Keratinocyte (primary cell): ENCODE measurements at regions not wholly inside any gene's neighbourhood (a gene's known extent, or its start where the extent isn't known, plus 50 kb on each side); places are given as distances from the start of the nearest gene placed in this dataset.

ENCODE experiments used
- DNase-seq: peaks from one replicate; pipeline ENCODE4 v3.0.0-alpha.2; 2011; ENCODE audit warnings: low read depth, missing footprints, low spot score
- FAIRE-seq: peaks from 2 replicates; lab custom pipeline; 2011; peaks lifted over from hg19 to GRCh38; lab: Jason Lieb, UNC
- H2AFZ ChIP-seq: 2 replicates; pipeline ENCODE4 v1.6.0; 2012; ENCODE audit warnings: low read length, control low read depth, inconsistent platforms; ENCODE audit not compliant: control insufficient read depth
- H3K27ac ChIP-seq: 2 replicates; pipeline ENCODE4 v1.5.1; 2011; ENCODE audit warnings: low read length; ENCODE audit not compliant: control insufficient read depth, insufficient read depth
- H3K27me3 ChIP-seq: 3 replicates; pipeline ENCODE4 v1.6.0; 2011; ENCODE audit warnings: low read length; ENCODE audit not compliant: control insufficient read depth, insufficient read depth; ENCODE audit errors: extremely low read depth
- H3K36me3 ChIP-seq, 2 experiments: 2 replicates in 1 of 2; 3 replicates in 1 of 2; pipeline ENCODE4 v1.5.1; 2011; ENCODE audit warnings: low read length in 2 of 2, mild to moderate bottlenecking in 1 of 2; ENCODE audit not compliant: control insufficient read depth in 2 of 2, insufficient read depth in 2 of 2; ENCODE audit errors: extremely low read depth in 1 of 2
- H3K4me1 ChIP-seq: 3 replicates; pipeline ENCODE4 v1.5.1; 2011; ENCODE audit warnings: low read length; ENCODE audit not compliant: control insufficient read depth, insufficient read depth; ENCODE audit errors: extremely low read depth
- H3K4me2 ChIP-seq: 3 replicates; pipeline ENCODE4 v1.6.0; 2011; ENCODE audit warnings: low read depth, low read length; ENCODE audit not compliant: control insufficient read depth, insufficient read depth; ENCODE audit errors: extremely low read depth
- H3K4me3 ChIP-seq, 3 experiments: fragments of 200-600 bp in 1 of 3; sonication (generic) in 1 of 3; 2 replicates in 2 of 3; 3 replicates in 1 of 3; pipeline ENCODE4 v1.5.1; 2011 to 2016; ENCODE audit warnings: low read length in 3 of 3, mild to moderate bottlenecking in 3 of 3, control low read depth in 2 of 3, inconsistent platforms in 1 of 3, low read depth in 1 of 3, mixed read lengths in 1 of 3, mixed run types in 1 of 3, moderate library complexity in 1 of 3; ENCODE audit not compliant: control insufficient read depth in 2 of 3, insufficient read depth in 2 of 3; ENCODE audit errors: extremely low read depth in 1 of 3
- H3K79me2 ChIP-seq: 2 replicates; pipeline ENCODE4 v1.6.0; 2012; ENCODE audit warnings: low read length; ENCODE audit not compliant: control insufficient read depth, insufficient read depth
- H3K9ac ChIP-seq: 3 replicates; pipeline ENCODE4 v1.6.0; 2011; ENCODE audit warnings: low read length; ENCODE audit not compliant: control insufficient read depth, insufficient read depth; ENCODE audit errors: extremely low read depth
- H3K9me1 ChIP-seq: 3 replicates; pipeline ENCODE4 v1.6.0; 2011; ENCODE audit warnings: low read length; ENCODE audit not compliant: control insufficient read depth, insufficient read depth; ENCODE audit errors: extremely low read depth
- H3K9me3 ChIP-seq: 2 replicates; pipeline ENCODE4 v1.5.1; 2012; ENCODE audit warnings: low read depth, low read length; ENCODE audit not compliant: control insufficient read depth
- H4K20me1 ChIP-seq: 3 replicates; pipeline ENCODE4 v1.6.0; 2011; ENCODE audit warnings: low read length; ENCODE audit not compliant: control insufficient read depth, insufficient read depth; ENCODE audit errors: extremely low read depth
- CTCF ChIP-seq, 3 experiments: IDR thresholded peaks in 1 of 3; conservative IDR thresholded peaks in 1 of 3; optimal IDR thresholded peaks in 1 of 3; 2 replicates in 2 of 3; 3 replicates in 1 of 3; pipeline versions ENCODE3 to v1.5.1; 2011; ENCODE audit warnings: low read length in 3 of 3, mild to moderate bottlenecking in 3 of 3, moderate library complexity in 2 of 3, control low read depth in 1 of 3, inconsistent platforms in 1 of 3; ENCODE audit not compliant: insufficient read depth in 2 of 3; ENCODE audit errors: extremely low read depth in 1 of 3
- EZH2 ChIP-seq: IDR thresholded peaks from one replicate; pipeline ENCODE4 v1.6.1; 2012; ENCODE audit warnings: inconsistent platforms, mild to moderate bottlenecking, low read length, moderate library complexity
- dilution Hi-C: fragments of 300-500 bp; cut with MboI; formaldehyde crosslinking; loops from one replicate; pipeline ENCODE4 v1.7.0; 2020; ENCODE audit warnings: low sequenced_read_pairs; ENCODE audit not compliant: extremely low pct_ligation_motif_present

GRCh38 chr12:111249018-111249370 lies 119.9 kb downstream of the PHETA1 start:
- no peaks in the 10 kb centered on the region for H3K4me1 ChIP-seq
- dilution Hi-C loops = no loop called here
- no peaks in the 10 kb centered on the region for H3K9me1 ChIP-seq
- no peaks in the 10 kb centered on the region for H3K79me2 ChIP-seq
- H2AFZ ChIP-seq = no peak overlapping the region
- no peak overlapping the region for H3K9ac ChIP-seq
- H3K4me3 ChIP-seq = no peak overlapping the region
- H3K4me2 ChIP-seq = no peak overlapping the region
- no peak overlapping the region for H3K27ac ChIP-seq
- no peaks in the 10 kb centered on the region for H3K27me3 ChIP-seq
- no peak for DNase-seq
- no peak for TF ChIP-seq CTCF (optimal IDR thresholded peaks at IDR 0.05 in 1 of 3, IDR thresholded peaks at IDR 0.05 in 1 of 3, conservative IDR thresholded peaks at IDR 0.05 in 1 of 3; ENCODE audit: extremely low read depth in 1 of 3, insufficient read depth in 2 of 3, low read length in 3 of 3)
- no peak for TF ChIP-seq EZH2
- no peaks in the 10 kb centered on the region for H3K36me3 ChIP-seq
- H4K20me1 ChIP-seq = no peaks in the 10 kb centered on the region
- no peaks in the 10 kb centered on the region for H3K9me3 ChIP-seq
- no peak for FAIRE-seq

DNA sequence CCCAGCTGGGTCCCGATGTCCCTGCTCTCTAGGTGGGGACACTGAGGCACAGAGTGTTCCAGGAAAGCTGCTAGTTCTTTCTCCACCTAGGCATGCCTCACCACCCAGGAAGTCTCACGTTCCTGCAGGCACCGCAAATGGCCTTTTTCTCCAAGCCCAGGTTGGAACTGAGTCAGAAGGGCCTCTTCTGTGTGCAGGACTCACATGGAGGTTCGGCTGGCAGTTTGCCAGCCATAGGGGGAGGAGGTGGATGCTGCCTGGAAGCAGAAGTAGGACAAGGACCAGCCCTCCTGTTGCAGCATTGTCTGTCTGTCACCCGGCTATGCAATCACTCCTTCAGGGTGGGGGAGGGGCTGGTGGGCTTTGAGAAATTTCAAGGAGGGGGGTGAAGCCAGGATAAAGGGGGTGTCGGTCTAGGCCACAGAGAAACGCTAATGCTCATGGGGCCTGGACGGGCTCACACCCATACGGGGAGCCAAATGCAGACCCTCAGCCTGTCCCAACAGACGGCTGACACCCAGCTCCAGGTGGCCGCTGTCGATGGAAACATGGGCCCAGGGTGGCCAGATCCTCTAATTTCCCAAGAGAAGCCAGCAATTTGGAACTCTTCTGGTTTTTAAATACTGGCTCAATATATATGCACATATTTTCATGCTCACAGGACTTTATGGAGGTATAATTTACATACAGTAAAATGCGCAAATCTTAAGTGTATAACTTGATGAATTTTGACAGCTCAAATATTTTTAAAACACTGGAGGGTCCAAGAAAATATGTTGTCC lies 120.5 kb downstream of the PHETA1 start:
- Histone ChIP-seq H3K27ac (no peak overlapping the region), H3K9ac (no peak overlapping the region), H3K4me2 (no peak overlapping the region), H3K9me1 (no peaks in the 10 kb centered on the region), H4K20me1 (no peaks in the 10 kb centered on the region), H3K4me1 (no peaks in the 10 kb centered on the region), H3K4me3 (no peak overlapping the region), H3K9me3 (no peaks in the 10 kb centered on the region), H3K36me3 (no peaks in the 10 kb centered on the region), H3K27me3 (no peaks in the 10 kb centered on the region), H3K79me2 (no peaks in the 10 kb centered on the region), H2AFZ (no peak overlapping the region)
- TF ChIP-seq EZH2 (no peak), CTCF (optimal IDR thresholded peaks at IDR 0.05 in 1 of 3, IDR thresholded peaks at IDR 0.05 in 1 of 3, conservative IDR thresholded peaks at IDR 0.05 in 1 of 3; ENCODE audit: extremely low read depth in 1 of 3, insufficient read depth in 2 of 3, low read length in 3 of 3) (no peak)
- dilution Hi-C loops = no loop called here
- DNase-seq = no peak
- no peak for FAIRE-seq
